ENCODE measurements at regions not wholly inside any gene's neighbourhood (a gene's known extent, or its start where the extent isn't known, plus 50 kb on each side); places are given as distances from the start of the nearest gene placed in this dataset.

DNA sequence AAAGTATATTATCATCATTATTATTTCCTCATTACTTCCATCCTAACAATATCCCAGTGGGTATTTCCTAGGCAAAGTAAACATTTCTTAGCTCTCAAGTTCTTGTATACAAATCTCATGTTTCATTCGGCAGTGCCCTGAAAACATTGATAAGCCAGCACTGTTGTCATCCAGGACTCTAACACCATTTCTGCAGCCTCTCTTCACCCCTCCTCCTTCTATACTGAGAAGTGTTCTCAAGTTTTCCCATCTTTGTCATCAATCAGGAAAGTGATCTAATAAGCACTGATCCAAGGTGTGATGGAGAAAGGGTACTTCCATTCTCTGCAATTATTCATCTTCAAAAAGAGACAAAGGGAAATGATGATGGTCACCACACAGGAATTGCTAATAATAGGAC, 168.4 kb upstream of the CCDC54 start:
- TF ChIP-seq POLR2A (IDR thresholded peaks at IDR 0.05; ENCODE audit: low read depth) = no peak
- TF ChIP-seq, protein P1, sequence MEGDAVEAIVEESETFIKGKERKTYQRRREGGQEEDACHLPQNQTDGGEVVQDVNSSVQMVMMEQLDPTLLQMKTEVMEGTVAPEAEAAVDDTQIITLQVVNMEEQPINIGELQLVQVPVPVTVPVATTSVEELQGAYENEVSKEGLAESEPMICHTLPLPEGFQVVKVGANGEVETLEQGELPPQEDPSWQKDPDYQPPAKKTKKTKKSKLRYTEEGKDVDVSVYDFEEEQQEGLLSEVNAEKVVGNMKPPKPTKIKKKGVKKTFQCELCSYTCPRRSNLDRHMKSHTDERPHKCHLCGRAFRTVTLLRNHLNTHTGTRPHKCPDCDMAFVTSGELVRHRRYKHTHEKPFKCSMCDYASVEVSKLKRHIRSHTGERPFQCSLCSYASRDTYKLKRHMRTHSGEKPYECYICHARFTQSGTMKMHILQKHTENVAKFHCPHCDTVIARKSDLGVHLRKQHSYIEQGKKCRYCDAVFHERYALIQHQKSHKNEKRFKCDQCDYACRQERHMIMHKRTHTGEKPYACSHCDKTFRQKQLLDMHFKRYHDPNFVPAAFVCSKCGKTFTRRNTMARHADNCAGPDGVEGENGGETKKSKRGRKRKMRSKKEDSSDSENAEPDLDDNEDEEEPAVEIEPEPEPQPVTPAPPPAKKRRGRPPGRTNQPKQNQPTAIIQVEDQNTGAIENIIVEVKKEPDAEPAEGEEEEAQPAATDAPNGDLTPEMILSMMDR (IDR thresholded peaks at IDR 0.05) = no peak
- no peak for TF ChIP-seq POLR2AphosphoS5 (IDR thresholded peaks at IDR 0.05)

Measured in esophagus muscularis mucosa (tissue), 3 donors.